ENCODE measurements at regions not wholly inside any gene's neighbourhood (a gene's known extent, or its start where the extent isn't known, plus 50 kb on each side); places are given as distances from the start of the nearest gene placed in this dataset.

GRCh38 chr12:59079472-59079871 is 159.2 kb upstream of the LRIG3 start:
- TF ChIP-seq, protein P1, sequence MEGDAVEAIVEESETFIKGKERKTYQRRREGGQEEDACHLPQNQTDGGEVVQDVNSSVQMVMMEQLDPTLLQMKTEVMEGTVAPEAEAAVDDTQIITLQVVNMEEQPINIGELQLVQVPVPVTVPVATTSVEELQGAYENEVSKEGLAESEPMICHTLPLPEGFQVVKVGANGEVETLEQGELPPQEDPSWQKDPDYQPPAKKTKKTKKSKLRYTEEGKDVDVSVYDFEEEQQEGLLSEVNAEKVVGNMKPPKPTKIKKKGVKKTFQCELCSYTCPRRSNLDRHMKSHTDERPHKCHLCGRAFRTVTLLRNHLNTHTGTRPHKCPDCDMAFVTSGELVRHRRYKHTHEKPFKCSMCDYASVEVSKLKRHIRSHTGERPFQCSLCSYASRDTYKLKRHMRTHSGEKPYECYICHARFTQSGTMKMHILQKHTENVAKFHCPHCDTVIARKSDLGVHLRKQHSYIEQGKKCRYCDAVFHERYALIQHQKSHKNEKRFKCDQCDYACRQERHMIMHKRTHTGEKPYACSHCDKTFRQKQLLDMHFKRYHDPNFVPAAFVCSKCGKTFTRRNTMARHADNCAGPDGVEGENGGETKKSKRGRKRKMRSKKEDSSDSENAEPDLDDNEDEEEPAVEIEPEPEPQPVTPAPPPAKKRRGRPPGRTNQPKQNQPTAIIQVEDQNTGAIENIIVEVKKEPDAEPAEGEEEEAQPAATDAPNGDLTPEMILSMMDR (IDR thresholded peaks at IDR 0.05), result no peak
- no peak for TF ChIP-seq POLR2A (IDR thresholded peaks at IDR 0.05)

Data from Peyer's patch (tissue), 4 donors.